GM06990 (cell line): ENCODE measurements at regions not wholly inside any gene's neighbourhood (a gene's known extent, or its start where the extent isn't known, plus 50 kb on each side); places are given as distances from the start of the nearest gene placed in this dataset.
"Not testable (repeated sequence)": the region's sequence is repeated elsewhere in the genome, so short reads cannot be mapped to it uniquely, and the experiment has no call there.

Source experiments
- DNase-seq: peaks from one replicate; pipeline ENCODE4 v3.0.0-alpha.2; 2011; ENCODE audit not compliant: insufficient read length; ENCODE audit errors: extremely low read depth
- H3K27me3 ChIP-seq: replicated peaks from 2 replicates; pipeline ENCODE4 v1.6.0; 2011; ENCODE audit warnings: low read length; ENCODE audit not compliant: control insufficient read depth, insufficient read depth
- H3K36me3 ChIP-seq: 2 replicates; pipeline ENCODE4 v1.5.1; 2011; ENCODE audit warnings: low read length; ENCODE audit not compliant: control insufficient read depth, insufficient read depth
- H3K4me3 ChIP-seq: replicated peaks from 2 replicates; pipeline ENCODE4 v1.5.1; 2011; ENCODE audit warnings: low read depth, mild to moderate bottlenecking, control low read depth, low read length
- CTCF ChIP-seq: IDR thresholded peaks from 2 replicates; pipeline ENCODE4 v1.5.1; 2011; ENCODE audit warnings: low read length, control low read depth, mild to moderate bottlenecking, inconsistent platforms; ENCODE audit not compliant: insufficient read depth, poor library complexity, severe bottlenecking

DNA sequence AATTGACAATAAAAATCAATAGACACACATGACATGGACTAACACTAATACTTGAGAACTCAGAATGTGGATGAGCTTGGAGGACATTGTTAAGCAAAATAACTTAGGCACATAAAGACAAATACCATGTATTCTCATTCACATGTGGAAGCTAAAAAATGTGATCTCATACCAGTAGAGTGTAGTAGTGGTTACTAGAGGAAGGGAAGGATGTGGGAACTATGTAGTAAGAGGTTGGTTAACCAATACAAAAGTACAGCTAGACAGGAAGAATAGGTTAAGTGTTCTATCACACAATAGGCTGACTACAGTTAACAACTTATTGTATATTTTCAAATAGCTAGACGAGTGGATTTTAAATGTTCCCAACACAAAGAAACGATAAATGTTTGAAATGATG lies 415.8 kb upstream of the KLF12 start:
- TF ChIP-seq CTCF: no peak
- H3K27me3 ChIP-seq: no peaks in the 10 kb centered on the region
- H3K36me3 ChIP-seq: no peaks in the 10 kb centered on the region
- H3K4me3 ChIP-seq: no peak overlapping the region
- DNase-seq: no peak

- not testable (repeated sequence) for H3K4me3 ChIP-seq, H3K36me3 ChIP-seq, H3K27me3 ChIP-seq, DNase-seq
These were observed 402.4 kb upstream of the KLF12 start for GRCh38 chr13:74536649-74537048.

DNA sequence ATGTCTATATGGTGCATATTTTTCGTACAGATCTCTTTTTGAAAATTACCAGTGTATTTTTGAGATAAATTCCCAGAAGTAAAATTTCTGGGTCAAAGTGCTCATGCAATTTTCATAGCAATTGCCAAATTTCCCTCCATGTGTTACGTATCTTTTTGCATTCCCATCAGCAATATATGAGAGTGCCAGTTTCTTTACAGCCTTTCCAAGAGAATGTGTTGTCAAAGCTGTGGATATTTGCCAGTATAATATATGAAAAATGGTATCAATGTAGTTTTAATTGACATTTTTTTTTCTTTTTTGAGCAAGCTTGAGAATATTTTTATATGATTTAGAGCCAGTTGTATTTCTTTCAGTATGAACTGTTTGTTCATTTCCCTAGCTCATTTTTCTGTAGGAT lies 399.0 kb upstream of the KLF12 start:
- Histone ChIP-seq H3K4me3 (no peak overlapping the region), H3K36me3 (no peaks in the 10 kb centered on the region), H3K27me3 (no peaks in the 10 kb centered on the region)
- DNase-seq: no peak
- no peak for TF ChIP-seq CTCF

DNA sequence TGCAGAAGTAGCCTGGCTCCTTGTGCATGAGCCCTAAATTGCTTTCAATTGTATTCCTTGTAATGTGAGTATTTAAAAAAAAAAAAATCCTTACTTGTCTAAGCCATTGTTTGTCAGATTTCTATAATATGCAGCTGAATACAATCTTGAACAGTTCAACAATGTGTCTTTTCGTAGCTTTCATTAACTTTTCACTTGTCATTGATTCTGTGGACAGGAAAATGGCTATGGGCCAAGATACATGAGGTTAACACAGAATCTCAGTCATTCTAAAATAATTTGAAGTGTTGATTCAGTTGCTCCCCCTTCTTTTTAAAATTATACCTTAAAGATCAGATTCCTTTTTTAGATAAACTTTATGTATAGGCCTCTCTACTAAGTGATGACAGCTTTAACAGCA lies 395.8 kb upstream of the KLF12 start:
- no peak for TF ChIP-seq CTCF
- DNase-seq: no peak

GRCh38 chr13:74528734-74529513 lies 394.7 kb upstream of the KLF12 start:
- Histone ChIP-seq H3K27me3 (no peaks in the 10 kb centered on the region), H3K4me3 (no peak overlapping the region), H3K36me3 (no peaks in the 10 kb centered on the region)
- no peak for DNase-seq
- no peak for TF ChIP-seq CTCF

More for the DNA sequence above, 395.8 kb upstream of the KLF12 start:
- H3K4me3 ChIP-seq: no peak overlapping the region
- no peaks in the 10 kb centered on the region for H3K36me3 ChIP-seq
- H3K27me3 ChIP-seq: no peaks in the 10 kb centered on the region

GRCh38 chr13:74523057-74523456 lies 388.9 kb upstream of the KLF12 start:
- no peak for DNase-seq
- Histone ChIP-seq H3K36me3 (no peaks in the 10 kb centered on the region), H3K27me3 (no peaks in the 10 kb centered on the region), H3K4me3 (no peak overlapping the region)
- no peak for TF ChIP-seq CTCF
